Panc1 (cell line): ENCODE measurements at regions not wholly inside any gene's neighbourhood (a gene's known extent, or its start where the extent isn't known, plus 50 kb on each side); places are given as distances from the start of the nearest gene placed in this dataset.

Source experiments
- ATAC-seq: fragments of 200-7000 bp; cut with Tn5 transposase; 2 replicates; pipeline ENCODE4 v1.9.1; 2020; ENCODE audit warnings: mild to moderate bottlenecking, moderate library complexity
- BruUV-seq: library from RNA; stranded (reverse); fragments of 400-500 nt; replicated peaks from 2 replicates; lab custom pipeline; 2021; lab: Mats Ljungman, UMichigan
- CTCF ChIA-PET: fragments of 300-600 bp; sonication (Branson Sonifier 250); formaldehyde crosslinking; loops from one replicate; lab custom pipeline; 2022; ENCODE audit warnings: antibody characterized with exemption; lab: Charles Lee
- POLR2A ChIA-PET: fragments of 300-600 bp; sonication (Branson Sonifier 250); formaldehyde crosslinking; loops from one replicate; lab custom pipeline; 2022; ENCODE audit warnings: antibody characterized with exemption; lab: Charles Lee
- DNase-seq: peaks from one replicate; pipeline ENCODE4 v3.0.0-alpha.2; 2010; ENCODE audit warnings: low read depth, low spot score
- H3K27ac ChIP-seq: 2 replicates; pipeline ENCODE4 v1.5.1; 2011; ENCODE audit warnings: mild to moderate bottlenecking, low read length, inconsistent platforms
- H3K27me3 ChIP-seq: fragments of 200-500 bp; sonication (Bioruptor generic); 2 replicates; pipeline ENCODE4 v1.6.0; 2014; ENCODE audit warnings: low read length, inconsistent platforms; ENCODE audit not compliant: control insufficient read depth, insufficient read depth
- H3K36me3 ChIP-seq: fragments of 200-500 bp; sonication (Bioruptor generic); 2 replicates; pipeline ENCODE4 v1.5.1; 2014; ENCODE audit warnings: inconsistent platforms, mild to moderate bottlenecking, low read length, moderate library complexity; ENCODE audit not compliant: control insufficient read depth, insufficient read depth
- H3K4me1 ChIP-seq: 2 replicates; pipeline ENCODE4 v1.5.1; 2011; ENCODE audit warnings: inconsistent platforms, mild to moderate bottlenecking, low read length, moderate library complexity; ENCODE audit not compliant: control insufficient read depth, insufficient read depth
- H3K4me3 ChIP-seq, 2 experiments: 2 replicates each; pipeline ENCODE4 v1.5.1; 2011 to 2012; ENCODE audit warnings: low read depth in 2 of 2, low read length in 2 of 2, mild to moderate bottlenecking in 2 of 2, inconsistent platforms in 1 of 2, moderate library complexity in 1 of 2
- H3K9me3 ChIP-seq: fragments of 200-500 bp; sonication (Bioruptor generic); 2 replicates; pipeline ENCODE4 v1.5.1; 2014; ENCODE audit warnings: low read depth, mild to moderate bottlenecking, inconsistent platforms, low read length, moderate library complexity; ENCODE audit not compliant: control insufficient read depth, insufficient read depth
- POLR2AphosphoS5 ChIP-seq: IDR thresholded peaks from 2 replicates; pipeline ENCODE4 v1.6.1; 2012; ENCODE audit warnings: mild to moderate bottlenecking, low read depth, low read length, moderate library complexity
- SIN3A ChIP-seq: IDR thresholded peaks from 2 replicates; pipeline ENCODE4 v1.6.1; 2012; ENCODE audit warnings: low read depth, mild to moderate bottlenecking, low read length, moderate library complexity, borderline replicate concordance; ENCODE audit not compliant: insufficient read depth
- TCF7L2 ChIP-seq: IDR thresholded peaks from 2 replicates; pipeline ENCODE4 v1.6.1; 2011; ENCODE audit warnings: mild to moderate bottlenecking, low read depth, low read length, inconsistent platforms
- in situ Hi-C: cut with HindIII; loops from 2 replicates; pipeline ENCODE4 v1.10.0; 2016; ENCODE audit warnings: low sequenced_read_pairs, low pct_unique_long_range_greater_than_20kb
- intact Hi-C: fragments of 100-400 bp; cut with micrococcal nuclease; formaldehyde crosslinking; loops from one replicate; pipeline ENCODE4 v1.10.0; 2022; ENCODE audit not compliant: unreplicated experiment
- TF ChIP-seq, protein P1 (sequence below): fragments of 450-650 bp; IDR thresholded peaks from 2 replicates; pipeline ENCODE4 v1.5.1; 2017; ENCODE audit warnings: mild to moderate bottlenecking
- TF ChIP-seq, protein P2 (sequence below), 2 experiments: IDR thresholded peaks; 2 replicates each; pipeline ENCODE4 v1.6.1; 2011 to 2012; ENCODE audit warnings: low read depth in 2 of 2, control low read depth in 1 of 2, low read length in 1 of 2, mild to moderate bottlenecking in 1 of 2, moderate library complexity in 1 of 2; ENCODE audit not compliant: insufficient read depth in 1 of 2

DNA sequence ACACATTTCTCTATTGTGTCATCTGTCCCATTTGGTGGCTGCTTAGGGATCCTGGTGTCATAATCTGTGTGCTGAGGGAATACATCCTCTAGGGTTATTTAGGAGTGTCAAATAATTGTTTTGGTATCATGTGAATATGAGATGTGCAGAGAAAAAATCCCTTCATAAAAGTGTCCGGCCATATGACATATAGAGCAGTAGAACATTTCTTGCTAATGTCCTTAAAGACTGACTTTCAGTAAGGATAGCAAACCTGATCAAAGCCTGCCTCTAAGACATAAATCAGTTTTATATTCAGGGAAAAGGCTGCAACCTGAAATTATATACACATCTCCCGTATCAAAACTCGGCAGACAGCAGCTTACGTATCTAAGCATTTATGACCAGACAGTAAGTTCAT lies 211.6 kb downstream of the ADAM29 start:
- BruUV-seq, result no TSS peak
- H3K27me3 ChIP-seq, result no peaks in the 10 kb centered on the region
- H3K27ac ChIP-seq, result no peak overlapping the region
- POLR2A ChIA-PET, result no interaction called here
- H3K9me3 ChIP-seq, result no peaks in the 10 kb centered on the region
- H3K36me3 ChIP-seq, result no peaks in the 10 kb centered on the region
- no peak for DNase-seq
- intact Hi-C loops, result no loop called here
- in situ Hi-C loops, result no loop called here
- TF ChIP-seq, protein P1, sequence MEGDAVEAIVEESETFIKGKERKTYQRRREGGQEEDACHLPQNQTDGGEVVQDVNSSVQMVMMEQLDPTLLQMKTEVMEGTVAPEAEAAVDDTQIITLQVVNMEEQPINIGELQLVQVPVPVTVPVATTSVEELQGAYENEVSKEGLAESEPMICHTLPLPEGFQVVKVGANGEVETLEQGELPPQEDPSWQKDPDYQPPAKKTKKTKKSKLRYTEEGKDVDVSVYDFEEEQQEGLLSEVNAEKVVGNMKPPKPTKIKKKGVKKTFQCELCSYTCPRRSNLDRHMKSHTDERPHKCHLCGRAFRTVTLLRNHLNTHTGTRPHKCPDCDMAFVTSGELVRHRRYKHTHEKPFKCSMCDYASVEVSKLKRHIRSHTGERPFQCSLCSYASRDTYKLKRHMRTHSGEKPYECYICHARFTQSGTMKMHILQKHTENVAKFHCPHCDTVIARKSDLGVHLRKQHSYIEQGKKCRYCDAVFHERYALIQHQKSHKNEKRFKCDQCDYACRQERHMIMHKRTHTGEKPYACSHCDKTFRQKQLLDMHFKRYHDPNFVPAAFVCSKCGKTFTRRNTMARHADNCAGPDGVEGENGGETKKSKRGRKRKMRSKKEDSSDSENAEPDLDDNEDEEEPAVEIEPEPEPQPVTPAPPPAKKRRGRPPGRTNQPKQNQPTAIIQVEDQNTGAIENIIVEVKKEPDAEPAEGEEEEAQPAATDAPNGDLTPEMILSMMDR, result no peak
- TF ChIP-seq TCF7L2, result no peak
- no peak for TF ChIP-seq SIN3A
- TF ChIP-seq, protein P2, sequence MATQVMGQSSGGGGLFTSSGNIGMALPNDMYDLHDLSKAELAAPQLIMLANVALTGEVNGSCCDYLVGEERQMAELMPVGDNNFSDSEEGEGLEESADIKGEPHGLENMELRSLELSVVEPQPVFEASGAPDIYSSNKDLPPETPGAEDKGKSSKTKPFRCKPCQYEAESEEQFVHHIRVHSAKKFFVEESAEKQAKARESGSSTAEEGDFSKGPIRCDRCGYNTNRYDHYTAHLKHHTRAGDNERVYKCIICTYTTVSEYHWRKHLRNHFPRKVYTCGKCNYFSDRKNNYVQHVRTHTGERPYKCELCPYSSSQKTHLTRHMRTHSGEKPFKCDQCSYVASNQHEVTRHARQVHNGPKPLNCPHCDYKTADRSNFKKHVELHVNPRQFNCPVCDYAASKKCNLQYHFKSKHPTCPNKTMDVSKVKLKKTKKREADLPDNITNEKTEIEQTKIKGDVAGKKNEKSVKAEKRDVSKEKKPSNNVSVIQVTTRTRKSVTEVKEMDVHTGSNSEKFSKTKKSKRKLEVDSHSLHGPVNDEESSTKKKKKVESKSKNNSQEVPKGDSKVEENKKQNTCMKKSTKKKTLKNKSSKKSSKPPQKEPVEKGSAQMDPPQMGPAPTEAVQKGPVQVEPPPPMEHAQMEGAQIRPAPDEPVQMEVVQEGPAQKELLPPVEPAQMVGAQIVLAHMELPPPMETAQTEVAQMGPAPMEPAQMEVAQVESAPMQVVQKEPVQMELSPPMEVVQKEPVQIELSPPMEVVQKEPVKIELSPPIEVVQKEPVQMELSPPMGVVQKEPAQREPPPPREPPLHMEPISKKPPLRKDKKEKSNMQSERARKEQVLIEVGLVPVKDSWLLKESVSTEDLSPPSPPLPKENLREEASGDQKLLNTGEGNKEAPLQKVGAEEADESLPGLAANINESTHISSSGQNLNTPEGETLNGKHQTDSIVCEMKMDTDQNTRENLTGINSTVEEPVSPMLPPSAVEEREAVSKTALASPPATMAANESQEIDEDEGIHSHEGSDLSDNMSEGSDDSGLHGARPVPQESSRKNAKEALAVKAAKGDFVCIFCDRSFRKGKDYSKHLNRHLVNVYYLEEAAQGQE (IDR thresholded peaks at IDR 0.05; ENCODE audit: insufficient read depth in 1 of 2, low read depth in 2 of 2, low read length in 1 of 2), result no peak
- no peak for TF ChIP-seq POLR2AphosphoS5
- H3K4me1 ChIP-seq, result no peaks in the 10 kb centered on the region
- CTCF ChIA-PET, result no interaction called here
- no peak for ATAC-seq
- H3K4me3 ChIP-seq, result no peak overlapping the region

DNA sequence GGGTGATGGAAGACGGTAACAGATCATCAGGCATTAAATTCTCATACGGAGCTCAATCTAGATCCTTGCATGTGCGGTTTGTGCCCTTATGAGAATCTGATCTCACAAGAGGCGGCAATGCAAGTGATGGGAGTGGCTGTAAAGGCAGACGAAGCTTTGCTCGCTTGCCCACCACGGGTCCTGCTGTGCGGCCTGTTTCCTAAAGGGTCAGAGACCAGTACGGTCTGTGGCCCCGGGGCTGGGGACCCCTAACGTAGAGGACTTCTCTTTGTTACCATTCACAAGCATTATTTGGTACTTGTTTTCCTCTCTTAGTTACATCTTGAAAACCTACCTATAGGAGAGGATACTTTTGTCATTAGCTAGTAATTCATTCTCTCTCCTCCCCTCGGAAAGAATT lies 221.0 kb downstream of the ADAM29 start:
- no peak for ATAC-seq
- Histone ChIP-seq H3K27ac (no peak overlapping the region), H3K36me3 (no peaks in the 10 kb centered on the region), H3K4me3 (no peak overlapping the region), H3K9me3 (no peaks in the 10 kb centered on the region), H3K4me1 (no peaks in the 10 kb centered on the region), H3K27me3 (no peaks in the 10 kb centered on the region)
- intact Hi-C loops, result no loop called here
- in situ Hi-C loops, result no loop called here
- POLR2A ChIA-PET, result no interaction called here
- BruUV-seq, result no TSS peak
- no peak for TF ChIP-seq SIN3A
- no peak for TF ChIP-seq TCF7L2
- TF ChIP-seq, protein P2 (IDR thresholded peaks at IDR 0.05; ENCODE audit: insufficient read depth in 1 of 2, low read depth in 2 of 2, low read length in 1 of 2), result no peak
- TF ChIP-seq, protein P1, result no peak
- TF ChIP-seq POLR2AphosphoS5, result no peak
- DNase-seq, result no peak
- CTCF ChIA-PET, result no interaction called here
